ENCODE measurements at regions not wholly inside any gene's neighbourhood (a gene's known extent, or its start where the extent isn't known, plus 50 kb on each side); places are given as distances from the start of the nearest gene placed in this dataset.

DNA sequence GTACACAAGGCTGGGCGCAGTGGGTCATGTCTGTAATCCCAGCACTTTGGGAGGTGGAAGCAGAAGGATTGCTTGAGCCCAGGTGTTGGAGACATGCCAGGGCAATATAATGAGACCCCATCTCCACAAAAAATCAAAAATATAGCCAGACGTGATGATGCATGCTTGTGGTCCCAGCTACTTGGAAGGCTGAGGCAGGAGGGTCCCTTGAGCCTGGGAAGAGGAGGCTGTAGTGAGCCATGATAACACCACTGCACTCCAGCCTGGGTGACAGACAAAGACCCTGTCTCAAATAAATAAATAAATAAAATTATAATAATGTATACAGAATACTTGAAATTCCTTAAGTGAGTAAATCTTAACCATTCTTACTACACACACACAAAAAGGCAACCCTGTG lies 127.7 kb downstream of the SPRY2 start:
- intact Hi-C loops (cut with DNase I): no loop called here
- no peaks in the 10 kb centered on the region for H3K27me3 ChIP-seq
- H3K4me3 ChIP-seq: no peak overlapping the region
- H3K27ac ChIP-seq: no peak overlapping the region
- WGBS (ENCODE audit: insufficient coverage, low coverage, low lambda C conversion rate, missing lambda C conversion rate): 93% methylated on average over 2 of the region's 2 CpGs
- H3K9me3 ChIP-seq: no peaks in the 10 kb centered on the region
- DNase-seq: no peak
- H3K36me3 ChIP-seq: no peaks in the 10 kb centered on the region
- H3K4me1 ChIP-seq: peaks cover 0 to 12% (median 3%) of the 10 kb centered on the region in 4 donors
- no peak for TF ChIP-seq POLR2A (IDR thresholded peaks at IDR 0.05)
- TF ChIP-seq, protein P1, sequence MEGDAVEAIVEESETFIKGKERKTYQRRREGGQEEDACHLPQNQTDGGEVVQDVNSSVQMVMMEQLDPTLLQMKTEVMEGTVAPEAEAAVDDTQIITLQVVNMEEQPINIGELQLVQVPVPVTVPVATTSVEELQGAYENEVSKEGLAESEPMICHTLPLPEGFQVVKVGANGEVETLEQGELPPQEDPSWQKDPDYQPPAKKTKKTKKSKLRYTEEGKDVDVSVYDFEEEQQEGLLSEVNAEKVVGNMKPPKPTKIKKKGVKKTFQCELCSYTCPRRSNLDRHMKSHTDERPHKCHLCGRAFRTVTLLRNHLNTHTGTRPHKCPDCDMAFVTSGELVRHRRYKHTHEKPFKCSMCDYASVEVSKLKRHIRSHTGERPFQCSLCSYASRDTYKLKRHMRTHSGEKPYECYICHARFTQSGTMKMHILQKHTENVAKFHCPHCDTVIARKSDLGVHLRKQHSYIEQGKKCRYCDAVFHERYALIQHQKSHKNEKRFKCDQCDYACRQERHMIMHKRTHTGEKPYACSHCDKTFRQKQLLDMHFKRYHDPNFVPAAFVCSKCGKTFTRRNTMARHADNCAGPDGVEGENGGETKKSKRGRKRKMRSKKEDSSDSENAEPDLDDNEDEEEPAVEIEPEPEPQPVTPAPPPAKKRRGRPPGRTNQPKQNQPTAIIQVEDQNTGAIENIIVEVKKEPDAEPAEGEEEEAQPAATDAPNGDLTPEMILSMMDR (IDR thresholded peaks at IDR 0.05): no peak
- no peak for ATAC-seq

GRCh38 chr13:80211566-80211965 lies 129.4 kb downstream of the SPRY2 start:
- Histone ChIP-seq H3K36me3 (no peaks in the 10 kb centered on the region), H3K4me1 (peaks cover 0 to 12% (median 3%) of the 10 kb centered on the region in 4 donors), H3K27me3 (no peaks in the 10 kb centered on the region), H3K27ac (no peak overlapping the region), H3K4me3 (no peak overlapping the region), H3K9me3 (no peaks in the 10 kb centered on the region)
- ATAC-seq (no peak), DNase-seq (no peak)
- whole genome bisulfite sequencing (ENCODE audit: insufficient coverage, low coverage, low lambda C conversion rate, missing lambda C conversion rate): 73% methylated on average over 2 of the region's 2 CpGs
- TF ChIP-seq, protein P1 (IDR thresholded peaks at IDR 0.05): no peak
- intact Hi-C loops (cut with DNase I): no loop called here

- H3K4me1 ChIP-seq: peaks cover 0 to 8% (median under 1%) of the 10 kb centered on the region in 4 donors
- 82% methylated on average over 2 of the region's 2 CpGs for WGBS (ENCODE audit: insufficient coverage, low coverage, low lambda C conversion rate, missing lambda C conversion rate)
- no peak overlapping the region for H3K27ac ChIP-seq
- H3K4me3 ChIP-seq: no peak overlapping the region
- intact Hi-C loops (cut with DNase I): no loop called here
- no peak for DNase-seq
- no peaks in the 10 kb centered on the region for H3K27me3 ChIP-seq
- H3K36me3 ChIP-seq: no peaks in the 10 kb centered on the region
- no peak for ATAC-seq
- TF ChIP-seq POLR2A (IDR thresholded peaks at IDR 0.05): no peak
- TF ChIP-seq, protein P1 (IDR thresholded peaks at IDR 0.05): no peak
- H3K9me3 ChIP-seq: no peaks in the 10 kb centered on the region
Observed at GRCh38 chr13:80204642-80205041, 136.3 kb downstream of the SPRY2 start.

- intact Hi-C loops (cut with DNase I): no loop called here
- ATAC-seq (no peak), DNase-seq (no peak)
- 64% methylated on average over 3 of the region's 3 CpGs for WGBS (ENCODE audit: insufficient coverage, low coverage, low lambda C conversion rate, missing lambda C conversion rate)
- Histone ChIP-seq H3K36me3 (no peaks in the 10 kb centered on the region), H3K27me3 (no peaks in the 10 kb centered on the region), H3K9me3 (no peaks in the 10 kb centered on the region), H3K27ac (no peak overlapping the region), H3K4me1 (peaks cover 0 to 20% (median 6%) of the 10 kb centered on the region in 4 donors), H3K4me3 (no peak overlapping the region)
- TF ChIP-seq POLR2A (IDR thresholded peaks at IDR 0.05): no peak
- TF ChIP-seq, protein P1 (IDR thresholded peaks at IDR 0.05): no peak
Observed at GRCh38 chr13:80203496-80203895, 137.4 kb downstream of the SPRY2 start.
